ENCODE measurements at regions not wholly inside any gene's neighbourhood (a gene's known extent, or its start where the extent isn't known, plus 50 kb on each side); places are given as distances from the start of the nearest gene placed in this dataset.

DNA sequence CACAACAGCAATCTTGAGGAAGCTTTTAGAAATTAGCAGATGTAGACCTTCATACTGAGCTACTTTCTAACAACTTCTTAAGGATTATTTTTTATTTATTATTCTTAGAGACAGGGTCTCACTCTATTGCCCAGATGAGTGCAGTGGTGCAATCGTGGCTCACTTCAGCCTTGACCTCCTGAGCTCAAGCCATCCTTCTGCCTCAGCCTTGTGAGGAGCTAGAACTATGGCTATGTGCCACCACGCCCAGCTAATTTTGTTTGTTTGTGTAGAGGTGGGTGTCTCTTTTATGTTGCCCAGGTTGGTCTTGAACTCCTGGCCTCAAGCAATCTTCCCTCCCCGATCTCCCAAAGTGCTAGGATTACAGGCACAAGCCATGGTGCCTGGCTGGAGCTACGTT is 200.6 kb downstream of the TSHZ3 start:
- Histone ChIP-seq H4K20me1 (ENCODE audit: low read depth) (no peaks in the 10 kb centered on the region), H3K9ac (no peak overlapping the region), H3F3A (ENCODE audit: low read depth) (no peaks in the 10 kb centered on the region), H3K4me3 (no peak overlapping the region), H2AFZ (replicated peaks) (no peak overlapping the region), H3K79me2 (ENCODE audit: low read depth) (no peaks in the 10 kb centered on the region), H3K27ac (no peak overlapping the region), H3K4me2 (no peak overlapping the region), H3K36me3 (no peaks in the 10 kb centered on the region), H3K9me3 (ENCODE audit: low read depth) (no peaks in the 10 kb centered on the region), H3K27me3 (no peaks in the 10 kb centered on the region), H3K4me1 (no peaks in the 10 kb centered on the region)
- TF ChIP-seq EZH2 (IDR thresholded peaks at IDR 0.05): no peak
- no peak for TF ChIP-seq EZH2phosphoT487 (IDR thresholded peaks at IDR 0.05)
- TF ChIP-seq, protein P1, sequence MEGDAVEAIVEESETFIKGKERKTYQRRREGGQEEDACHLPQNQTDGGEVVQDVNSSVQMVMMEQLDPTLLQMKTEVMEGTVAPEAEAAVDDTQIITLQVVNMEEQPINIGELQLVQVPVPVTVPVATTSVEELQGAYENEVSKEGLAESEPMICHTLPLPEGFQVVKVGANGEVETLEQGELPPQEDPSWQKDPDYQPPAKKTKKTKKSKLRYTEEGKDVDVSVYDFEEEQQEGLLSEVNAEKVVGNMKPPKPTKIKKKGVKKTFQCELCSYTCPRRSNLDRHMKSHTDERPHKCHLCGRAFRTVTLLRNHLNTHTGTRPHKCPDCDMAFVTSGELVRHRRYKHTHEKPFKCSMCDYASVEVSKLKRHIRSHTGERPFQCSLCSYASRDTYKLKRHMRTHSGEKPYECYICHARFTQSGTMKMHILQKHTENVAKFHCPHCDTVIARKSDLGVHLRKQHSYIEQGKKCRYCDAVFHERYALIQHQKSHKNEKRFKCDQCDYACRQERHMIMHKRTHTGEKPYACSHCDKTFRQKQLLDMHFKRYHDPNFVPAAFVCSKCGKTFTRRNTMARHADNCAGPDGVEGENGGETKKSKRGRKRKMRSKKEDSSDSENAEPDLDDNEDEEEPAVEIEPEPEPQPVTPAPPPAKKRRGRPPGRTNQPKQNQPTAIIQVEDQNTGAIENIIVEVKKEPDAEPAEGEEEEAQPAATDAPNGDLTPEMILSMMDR (IDR thresholded peaks at IDR 0.05): no peak
- no peak for DNase-seq (ENCODE audit: low spot score)
- no peaks in the 10 kb centered on the region for H3K36me3 Mint-ChIP-seq
- H3K27me3 Mint-ChIP-seq (ENCODE audit: insufficient read depth, low read depth): peaks cover 3% of the 10 kb centered on the region
- no peak overlapping the region for H3K27ac Mint-ChIP-seq
- no peaks in the 10 kb centered on the region for H3K9me3 Mint-ChIP-seq
- H3K4me1 Mint-ChIP-seq: peaks cover 11% of the 10 kb centered on the region
- no peak overlapping the region for H3K4me3 Mint-ChIP-seq

DNA sequence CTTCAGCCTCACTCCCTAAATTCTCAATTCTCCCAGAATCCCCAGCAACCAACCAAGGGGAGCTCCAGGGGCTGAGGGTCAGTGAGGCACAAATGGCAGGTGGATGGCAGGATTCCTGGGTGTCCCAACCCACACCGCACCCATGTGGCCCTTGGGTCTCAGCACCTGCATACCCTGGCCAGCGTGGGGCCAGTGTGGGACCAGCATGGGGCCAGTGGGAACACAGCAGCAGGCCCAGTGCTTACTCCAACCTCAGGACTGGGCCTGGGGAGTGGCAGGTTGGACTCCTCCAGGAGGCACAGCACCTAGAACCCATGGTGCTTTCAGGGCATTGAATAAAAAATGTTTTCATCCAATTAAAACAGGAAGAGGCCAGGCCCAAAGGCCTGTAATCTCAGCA is 202.0 kb downstream of the TSHZ3 start:
- H4K20me1 ChIP-seq (ENCODE audit: low read depth): no peaks in the 10 kb centered on the region
- H3K9me3 ChIP-seq (ENCODE audit: low read depth): no peaks in the 10 kb centered on the region
- no peak overlapping the region for H3K27ac ChIP-seq
- no peak for DNase-seq (ENCODE audit: low spot score)
- no peak overlapping the region for H3K9ac ChIP-seq
- H3K79me2 ChIP-seq (ENCODE audit: low read depth): no peaks in the 10 kb centered on the region
- peaks cover 13% of the 10 kb centered on the region for H3K4me1 Mint-ChIP-seq
- TF ChIP-seq, protein P1 (IDR thresholded peaks at IDR 0.05): no peak
- TF ChIP-seq EZH2 (IDR thresholded peaks at IDR 0.05) (no peak), EZH2phosphoT487 (IDR thresholded peaks at IDR 0.05) (no peak)
- no peak overlapping the region for H3K4me3 Mint-ChIP-seq
- no peak overlapping the region for H2AFZ ChIP-seq (replicated peaks)
- no peak overlapping the region for H3K4me3 ChIP-seq
- no peaks in the 10 kb centered on the region for H3K9me3 Mint-ChIP-seq
- no peak overlapping the region for H3K27ac Mint-ChIP-seq
- H3K4me2 ChIP-seq: no peak overlapping the region
- H3F3A ChIP-seq (ENCODE audit: low read depth): no peaks in the 10 kb centered on the region
- no peaks in the 10 kb centered on the region for H3K4me1 ChIP-seq
- H3K36me3 Mint-ChIP-seq: no peaks in the 10 kb centered on the region
- no peaks in the 10 kb centered on the region for H3K27me3 ChIP-seq
- no peaks in the 10 kb centered on the region for H3K36me3 ChIP-seq
- peaks cover 3% of the 10 kb centered on the region for H3K27me3 Mint-ChIP-seq (ENCODE audit: insufficient read depth, low read depth)

DNA sequence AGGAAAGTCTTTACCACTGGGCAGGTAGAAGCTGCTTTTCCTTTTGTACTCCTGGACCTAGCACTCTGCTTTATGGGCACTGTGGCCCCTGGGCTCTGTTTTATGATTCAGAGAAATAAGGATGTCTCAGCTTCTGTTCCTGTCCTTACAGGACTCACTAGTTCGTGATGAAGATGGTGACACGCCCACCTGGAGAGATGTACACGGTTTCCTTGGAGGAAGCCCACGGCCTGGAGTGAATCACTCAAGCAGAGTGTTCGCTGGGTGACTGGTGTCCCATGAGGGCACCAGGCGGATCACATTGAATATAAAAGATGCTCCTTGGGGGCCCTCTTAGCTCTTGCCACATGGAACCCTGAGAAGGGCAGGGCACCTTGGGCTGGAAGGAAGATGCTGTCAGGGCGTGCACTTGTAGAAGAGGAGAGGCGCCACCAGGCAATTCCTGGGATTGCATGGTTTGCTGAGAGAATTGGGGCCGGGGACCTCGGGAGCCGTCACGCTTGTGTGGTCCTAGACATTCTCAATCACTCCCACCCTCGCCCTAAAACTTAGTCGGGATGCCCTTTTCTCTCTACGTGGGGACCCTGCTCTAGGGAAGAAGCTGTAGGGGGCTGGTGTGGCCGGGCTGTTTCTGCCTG is 202.6 kb downstream of the TSHZ3 start:
- no peak overlapping the region for H3K27ac ChIP-seq
- no peak overlapping the region for H3K27ac Mint-ChIP-seq

More for the DNA sequence above, 202.6 kb downstream of the TSHZ3 start:
- Mint-ChIP-seq H3K36me3 (no peaks in the 10 kb centered on the region), H3K4me1 (peaks cover 14% of the 10 kb centered on the region), H3K27me3 (ENCODE audit: insufficient read depth, low read depth) (peaks cover 4% of the 10 kb centered on the region), H3K4me3 (no peak overlapping the region), H3K9me3 (no peaks in the 10 kb centered on the region)
- no peak for DNase-seq (ENCODE audit: low spot score)
- Histone ChIP-seq H3K27me3 (no peaks in the 10 kb centered on the region), H3K9me3 (ENCODE audit: low read depth) (no peaks in the 10 kb centered on the region), H3K4me2 (no peak overlapping the region), H3K79me2 (ENCODE audit: low read depth) (no peaks in the 10 kb centered on the region), H3K36me3 (no peaks in the 10 kb centered on the region), H2AFZ (replicated peaks) (no peak overlapping the region), H3F3A (ENCODE audit: low read depth) (no peaks in the 10 kb centered on the region), H4K20me1 (ENCODE audit: low read depth) (no peaks in the 10 kb centered on the region), H3K4me1 (no peaks in the 10 kb centered on the region), H3K4me3 (no peak overlapping the region), H3K9ac (no peak overlapping the region)
- TF ChIP-seq EZH2 (IDR thresholded peaks at IDR 0.05) (no peak), EZH2phosphoT487 (IDR thresholded peaks at IDR 0.05) (no peak)
- TF ChIP-seq, protein P1 (IDR thresholded peaks at IDR 0.05): no peak

Data from neural progenitor cell (in vitro differentiated cells).